ENCODE measurements at regions not wholly inside any gene's neighbourhood (a gene's known extent, or its start where the extent isn't known, plus 50 kb on each side); places are given as distances from the start of the nearest gene placed in this dataset.
"Not testable (repeated sequence)": the region's sequence is repeated elsewhere in the genome, so short reads cannot be mapped to it uniquely, and the experiment has no call there.

DNA sequence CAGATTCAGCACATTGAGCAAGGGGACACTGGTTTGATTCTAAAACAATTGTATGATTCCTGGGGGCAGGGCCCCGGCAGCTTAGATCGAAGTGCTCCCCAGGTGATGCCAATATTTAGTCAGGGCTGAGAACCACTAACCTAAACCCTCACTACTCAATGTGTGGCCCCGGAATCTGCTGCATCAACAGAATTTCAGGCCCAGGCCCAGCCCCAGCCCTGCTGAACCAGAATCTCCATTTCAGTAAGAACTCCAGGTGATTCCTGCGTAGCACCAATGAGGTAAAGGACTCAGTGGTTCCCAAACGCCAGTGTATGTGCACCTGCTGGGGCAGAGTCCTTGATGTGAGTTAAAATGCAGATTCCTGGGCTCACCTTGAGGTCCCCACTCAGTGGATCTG lies 152.8 kb upstream of the KCNG1 start:
- no peak for DNase-seq
- H3K4me1 ChIP-seq (ENCODE audit: control insufficient read depth, insufficient read depth, low read length), result peaks cover 4% of the 10 kb centered on the region
- H3K9me3 ChIP-seq (ENCODE audit: control insufficient read depth, low read depth, low read length), result no peaks in the 10 kb centered on the region
- no CpG with 5 or more reads among the region's 5 CpGs for WGBS (ENCODE audit: insufficient coverage, low lambda C conversion rate)
- H3K36me3 ChIP-seq (ENCODE audit: control insufficient read depth, insufficient read depth, low read length), result no peaks in the 10 kb centered on the region
- no peaks in the 10 kb centered on the region for H3K27me3 ChIP-seq (ENCODE audit: control insufficient read depth, insufficient read depth, low read length)
- no peak overlapping the region for H3K27ac ChIP-seq (ENCODE audit: low read length)
- no peak overlapping the region for H3K4me3 ChIP-seq (ENCODE audit: low read length)

- H3K9me3 ChIP-seq (ENCODE audit: control insufficient read depth, low read depth, low read length), result no peaks in the 10 kb centered on the region
- no peak for DNase-seq
- H3K4me3 ChIP-seq (ENCODE audit: low read length), result no peak overlapping the region
- H3K27me3 ChIP-seq (ENCODE audit: control insufficient read depth, insufficient read depth, low read length), result no peaks in the 10 kb centered on the region
- no peaks in the 10 kb centered on the region for H3K36me3 ChIP-seq (ENCODE audit: control insufficient read depth, insufficient read depth, low read length)
- WGBS (ENCODE audit: insufficient coverage, low lambda C conversion rate), result 100% methylated on average over 1 of the region's 10 CpGs
- no peak overlapping the region for H3K27ac ChIP-seq (ENCODE audit: low read length)
- peaks cover 4% of the 10 kb centered on the region for H3K4me1 ChIP-seq (ENCODE audit: control insufficient read depth, insufficient read depth, low read length)
Observed at GRCh38 chr20:51175156-51175555, 152.2 kb upstream of the KCNG1 start.

- no peak overlapping the region for H3K27ac ChIP-seq (ENCODE audit: low read length)
- no peak overlapping the region for H3K4me3 ChIP-seq (ENCODE audit: low read length)
- peaks cover 4% of the 10 kb centered on the region for H3K4me1 ChIP-seq (ENCODE audit: control insufficient read depth, insufficient read depth, low read length)
- no peak for DNase-seq
- 80% methylated on average over 1 of the region's 2 CpGs for WGBS (ENCODE audit: insufficient coverage, low lambda C conversion rate)
- no peaks in the 10 kb centered on the region for H3K27me3 ChIP-seq (ENCODE audit: control insufficient read depth, insufficient read depth, low read length)
- no peaks in the 10 kb centered on the region for H3K9me3 ChIP-seq (ENCODE audit: control insufficient read depth, low read depth, low read length)
- no peaks in the 10 kb centered on the region for H3K36me3 ChIP-seq (ENCODE audit: control insufficient read depth, insufficient read depth, low read length)
Observed at GRCh38 chr20:51174536-51174935, 151.6 kb upstream of the KCNG1 start.

DNA sequence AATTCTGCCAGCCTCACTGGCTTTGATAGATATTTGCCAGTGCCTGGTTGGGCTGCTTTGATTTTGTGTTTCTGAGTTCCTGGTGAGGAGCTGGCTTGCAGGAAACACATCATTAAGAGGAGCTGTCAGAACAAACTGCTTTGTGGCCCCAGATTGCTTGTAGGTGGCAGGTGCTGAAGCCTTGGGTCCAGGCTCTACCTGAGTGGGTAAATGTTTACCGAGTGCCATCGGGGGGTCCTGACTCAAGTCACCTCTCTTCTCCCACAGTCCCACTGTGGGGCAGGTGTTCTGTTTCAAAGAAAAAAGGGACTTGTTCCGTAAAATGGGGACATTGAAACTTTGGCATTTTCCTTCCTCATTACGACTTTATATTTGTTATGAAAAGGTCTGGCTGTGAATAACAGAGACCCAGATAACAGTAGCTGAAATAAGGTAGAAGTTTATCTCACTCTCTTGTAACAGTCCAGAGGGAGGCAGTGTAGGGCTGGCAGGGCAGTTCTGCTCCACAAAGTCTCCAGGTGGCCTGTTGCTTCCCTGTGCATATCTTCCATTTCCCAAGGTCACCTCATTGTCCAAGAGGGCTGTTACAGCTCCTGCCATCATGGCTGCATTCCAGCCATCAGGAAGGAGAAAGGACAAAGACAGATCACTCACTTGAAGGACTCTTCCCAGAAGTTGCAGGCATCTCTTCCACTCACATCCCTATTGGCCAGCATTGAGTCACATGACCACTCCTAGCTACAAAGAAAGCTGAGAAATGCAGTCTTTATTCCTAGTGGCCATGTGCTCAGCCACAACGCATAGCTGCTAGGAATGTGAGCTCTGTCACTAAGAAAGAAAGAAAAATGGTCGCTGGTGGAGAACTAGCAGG lies 149.9 kb upstream of the KCNG1 start:
- no peak overlapping the region for H3K27ac ChIP-seq (ENCODE audit: low read length)
- no CpG with 5 or more reads among the region's 6 CpGs for WGBS (ENCODE audit: insufficient coverage, low lambda C conversion rate)
- no peaks in the 10 kb centered on the region for H3K27me3 ChIP-seq (ENCODE audit: control insufficient read depth, insufficient read depth, low read length)
- no peak for DNase-seq
- no peak overlapping the region for H3K4me3 ChIP-seq (ENCODE audit: low read length)
- no peaks in the 10 kb centered on the region for H3K9me3 ChIP-seq (ENCODE audit: control insufficient read depth, low read depth, low read length)
- H3K4me1 ChIP-seq (ENCODE audit: control insufficient read depth, insufficient read depth, low read length), result peaks cover 4% of the 10 kb centered on the region
- no peaks in the 10 kb centered on the region for H3K36me3 ChIP-seq (ENCODE audit: control insufficient read depth, insufficient read depth, low read length)

GRCh38 chr20:51171141-51171540 lies 148.2 kb upstream of the KCNG1 start:
- Histone ChIP-seq H3K4me3 (ENCODE audit: low read length) (no peak overlapping the region), H3K27me3 (ENCODE audit: control insufficient read depth, insufficient read depth, low read length) (no peaks in the 10 kb centered on the region), H3K36me3 (ENCODE audit: control insufficient read depth, insufficient read depth, low read length) (no peaks in the 10 kb centered on the region), H3K4me1 (ENCODE audit: control insufficient read depth, insufficient read depth, low read length) (no peaks in the 10 kb centered on the region), H3K27ac (ENCODE audit: low read length) (no peak overlapping the region), H3K9me3 (ENCODE audit: control insufficient read depth, low read depth, low read length) (no peaks in the 10 kb centered on the region)
- DNase-seq, result no peak
- no CpG with 5 or more reads among the region's 2 CpGs for WGBS (ENCODE audit: insufficient coverage, low lambda C conversion rate)

DNA sequence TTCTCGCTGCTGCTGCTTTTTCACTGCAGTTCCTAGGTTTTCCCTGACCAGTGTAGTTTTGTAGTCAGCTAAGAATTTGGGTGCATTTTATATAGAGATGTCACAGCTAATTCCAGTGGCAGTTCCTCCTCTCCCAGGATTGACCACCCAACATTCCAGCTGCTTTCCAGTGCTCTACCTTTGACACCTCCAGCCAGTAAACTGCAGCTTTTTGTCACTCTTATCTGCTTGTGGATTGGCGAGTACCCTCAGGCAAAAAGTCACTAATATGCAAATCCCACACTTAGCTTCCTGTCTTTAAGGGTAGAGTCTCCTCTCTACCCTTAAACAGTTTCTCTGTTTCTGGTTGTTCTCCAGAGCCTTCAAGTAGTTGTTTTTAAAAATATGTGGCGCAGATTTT lies 146.9 kb upstream of the KCNG1 start:
- H3K36me3 ChIP-seq (ENCODE audit: control insufficient read depth, insufficient read depth, low read length), result no peaks in the 10 kb centered on the region
- H3K9me3 ChIP-seq (ENCODE audit: control insufficient read depth, low read depth, low read length), result no peaks in the 10 kb centered on the region
- H3K4me3 ChIP-seq (ENCODE audit: low read length), result no peak overlapping the region
- WGBS (ENCODE audit: insufficient coverage, low lambda C conversion rate), result no CpG with 5 or more reads among the region's 3 CpGs
- no peak overlapping the region for H3K27ac ChIP-seq (ENCODE audit: low read length)
- H3K27me3 ChIP-seq (ENCODE audit: control insufficient read depth, insufficient read depth, low read length), result no peaks in the 10 kb centered on the region
- H3K4me1 ChIP-seq (ENCODE audit: control insufficient read depth, insufficient read depth, low read length), result peaks cover 7% of the 10 kb centered on the region
- no peak for DNase-seq

DNA sequence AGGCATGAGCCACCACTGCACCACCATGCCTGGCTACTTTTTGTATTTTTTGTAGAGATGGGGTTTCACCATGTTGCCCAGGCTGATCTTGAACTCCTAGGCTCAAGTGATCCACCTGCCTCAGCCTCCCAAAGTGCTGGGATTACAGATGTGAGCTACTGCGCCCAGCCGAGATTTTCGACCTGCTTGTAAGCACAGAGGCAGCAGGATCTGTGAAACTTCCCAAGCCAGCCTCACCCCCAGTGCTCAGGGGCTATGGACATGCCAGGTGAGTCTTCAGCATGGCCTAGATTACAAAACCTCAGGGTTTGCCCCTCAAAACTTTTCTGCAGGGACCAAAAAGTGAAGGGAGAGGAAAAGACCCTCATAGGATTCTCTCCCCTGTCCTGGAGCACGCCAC lies 145.0 kb upstream of the KCNG1 start:
- not testable (repeated sequence) for H3K27me3 ChIP-seq (ENCODE audit: control insufficient read depth, insufficient read depth, low read length); H3K27ac ChIP-seq (ENCODE audit: low read length); H3K36me3 ChIP-seq (ENCODE audit: control insufficient read depth, insufficient read depth, low read length); H3K4me3 ChIP-seq (ENCODE audit: low read length); H3K9me3 ChIP-seq (ENCODE audit: control insufficient read depth, low read depth, low read length); DNase-seq
- H3K4me1 ChIP-seq (ENCODE audit: control insufficient read depth, insufficient read depth, low read length), result peaks cover 14% of the 10 kb centered on the region
- no CpG with 5 or more reads among the region's 4 CpGs for WGBS (ENCODE audit: insufficient coverage, low lambda C conversion rate)

DNA sequence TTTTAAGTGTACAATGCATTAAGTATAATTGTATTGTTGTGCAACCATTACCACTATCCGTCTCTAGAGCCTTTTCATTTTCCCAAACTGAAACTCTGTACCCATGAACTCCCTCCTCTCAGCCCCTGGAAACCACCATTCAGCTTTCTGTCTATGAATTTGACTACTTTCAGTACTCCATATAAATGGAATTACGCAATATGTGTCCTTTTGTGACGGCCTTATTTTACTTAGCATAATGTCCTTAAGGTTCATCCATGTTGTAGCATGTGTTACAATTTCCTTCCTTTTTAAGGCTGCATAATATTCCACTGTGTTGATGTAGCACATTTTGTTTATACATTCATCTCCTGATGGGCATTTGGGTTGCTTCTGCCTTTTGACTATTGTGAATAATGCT lies 143.6 kb upstream of the KCNG1 start:
- WGBS (ENCODE audit: insufficient coverage, low lambda C conversion rate), result 100% methylated on average over 3 of the region's 3 CpGs
- no peak for DNase-seq
- Histone ChIP-seq H3K9me3 (ENCODE audit: control insufficient read depth, low read depth, low read length) (no peaks in the 10 kb centered on the region), H3K4me3 (ENCODE audit: low read length) (no peak overlapping the region), H3K27ac (ENCODE audit: low read length) (no peak overlapping the region), H3K36me3 (ENCODE audit: control insufficient read depth, insufficient read depth, low read length) (no peaks in the 10 kb centered on the region), H3K27me3 (ENCODE audit: control insufficient read depth, insufficient read depth, low read length) (no peaks in the 10 kb centered on the region), H3K4me1 (ENCODE audit: control insufficient read depth, insufficient read depth, low read length) (peaks cover 14% of the 10 kb centered on the region)

GRCh38 chr20:51165131-51165530 lies 142.2 kb upstream of the KCNG1 start:
- peaks cover 7% of the 10 kb centered on the region for H3K27me3 ChIP-seq (ENCODE audit: control insufficient read depth, insufficient read depth, low read length)
- no CpG with 5 or more reads among the region's 9 CpGs for WGBS (ENCODE audit: insufficient coverage, low lambda C conversion rate)
- H3K9me3 ChIP-seq (ENCODE audit: control insufficient read depth, low read depth, low read length), result no peaks in the 10 kb centered on the region
- no peaks in the 10 kb centered on the region for H3K36me3 ChIP-seq (ENCODE audit: control insufficient read depth, insufficient read depth, low read length)
- H3K4me1 ChIP-seq (ENCODE audit: control insufficient read depth, insufficient read depth, low read length), result peaks cover 14% of the 10 kb centered on the region
- no peak overlapping the region for H3K4me3 ChIP-seq (ENCODE audit: low read length)
- no peak for DNase-seq
- peak overlapping the region; percentile 34 for H3K27ac ChIP-seq (ENCODE audit: low read length)

GRCh38 chr20:51164731-51165130 lies 141.8 kb upstream of the KCNG1 start:
- peak; percentile 83 to 88 for DNase-seq
- Histone ChIP-seq H3K4me1 (ENCODE audit: control insufficient read depth, insufficient read depth, low read length) (peaks cover 14% of the 10 kb centered on the region), H3K9me3 (ENCODE audit: control insufficient read depth, low read depth, low read length) (no peaks in the 10 kb centered on the region), H3K27me3 (ENCODE audit: control insufficient read depth, insufficient read depth, low read length) (peaks cover 10% of the 10 kb centered on the region), H3K4me3 (ENCODE audit: low read length) (no peak overlapping the region), H3K27ac (ENCODE audit: low read length) (peak overlapping the region; percentile 49), H3K36me3 (ENCODE audit: control insufficient read depth, insufficient read depth, low read length) (no peaks in the 10 kb centered on the region)
- WGBS (ENCODE audit: insufficient coverage, low lambda C conversion rate), result 100% methylated on average over 1 of the region's 2 CpGs
